ENCODE measurements at regions not wholly inside any gene's neighbourhood (a gene's known extent, or its start where the extent isn't known, plus 50 kb on each side); places are given as distances from the start of the nearest gene placed in this dataset.

DNA sequence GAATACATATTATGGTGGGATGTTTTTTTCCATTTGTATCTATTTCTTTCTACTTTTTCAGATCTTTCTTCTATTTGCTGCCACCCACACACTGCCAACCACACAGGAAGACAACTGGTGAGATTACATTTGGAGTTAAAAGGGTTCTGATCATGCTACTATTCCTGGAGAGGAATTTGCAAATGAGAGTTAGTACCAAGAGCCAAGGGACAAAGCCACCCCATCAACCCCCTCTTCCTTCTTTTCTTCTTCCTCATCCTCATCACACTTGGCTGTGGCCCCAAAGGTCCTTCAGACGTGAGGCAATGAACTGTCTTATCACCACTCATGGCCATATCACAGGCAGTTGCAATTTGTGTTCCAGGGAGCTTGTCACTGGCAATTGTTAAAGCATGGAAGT is 215.6 kb upstream of the SLC14A2 start:
- TF ChIP-seq CTCF (IDR thresholded peaks at IDR 0.05), result no peak
- no peak for TF ChIP-seq POLR2A (IDR thresholded peaks at IDR 0.05)
- no peak for TF ChIP-seq POLR2AphosphoS5 (IDR thresholded peaks at IDR 0.05)
- no peak for TF ChIP-seq EP300 (IDR thresholded peaks at IDR 0.05)
- Histone ChIP-seq H3K36me3 (no peaks in the 10 kb centered on the region), H3K4me1 (no peaks in the 10 kb centered on the region), H3K27me3 (no peaks in the 10 kb centered on the region), H3K9me3 (no peaks in the 10 kb centered on the region), H3K27ac (no peak overlapping the region), H3K4me3 (no peak overlapping the region)
- no peak for DNase-seq
- WGBS, 5 donors, result 14 to 50% (median 27%) methylated on average over 1 of the region's 1 CpG
- intact Hi-C loops (cut with DNase I; ENCODE audit: low total_unique reads), result no loop called here

DNA sequence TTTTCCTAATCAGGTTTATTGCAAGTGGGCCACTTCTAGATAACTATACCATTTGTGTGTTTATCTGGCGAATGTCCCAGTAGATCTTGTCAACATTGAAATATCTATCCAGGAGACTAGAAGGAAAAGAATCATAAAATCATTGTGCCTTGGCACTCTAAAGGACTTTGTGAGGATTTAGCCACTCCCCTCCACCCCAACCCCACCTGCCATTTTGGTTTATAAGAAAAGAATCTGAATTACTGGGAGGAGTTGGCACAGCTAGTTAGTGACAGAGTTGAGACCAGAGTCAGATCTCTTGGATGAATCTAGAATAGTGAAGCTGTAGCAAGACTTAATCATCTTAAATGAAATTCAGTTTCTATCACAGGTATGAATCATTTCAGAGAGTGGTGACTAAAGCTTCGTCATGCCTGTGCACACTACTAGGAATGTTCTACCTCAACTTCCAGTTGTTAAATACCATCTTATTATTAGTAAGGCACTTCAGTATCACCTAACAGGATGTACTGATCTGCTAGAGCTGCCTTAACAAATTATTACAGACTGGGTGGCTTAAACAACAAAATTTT is 212.7 kb upstream of the SLC14A2 start:
- no peak for DNase-seq
- no peak for TF ChIP-seq POLR2AphosphoS5 (IDR thresholded peaks at IDR 0.05)
- no peak for TF ChIP-seq EP300 (IDR thresholded peaks at IDR 0.05)
- TF ChIP-seq POLR2A (IDR thresholded peaks at IDR 0.05), result no peak
- TF ChIP-seq CTCF (IDR thresholded peaks at IDR 0.05), result no peak
- H3K4me1 ChIP-seq, result no peaks in the 10 kb centered on the region
- H3K27me3 ChIP-seq, result no peaks in the 10 kb centered on the region
- no peak overlapping the region for H3K4me3 ChIP-seq
- no peaks in the 10 kb centered on the region for H3K9me3 ChIP-seq
- intact Hi-C loops (cut with DNase I; ENCODE audit: low total_unique reads), result no loop called here
- H3K27ac ChIP-seq, result no peak overlapping the region
- H3K36me3 ChIP-seq, result no peaks in the 10 kb centered on the region
- WGBS, 5 donors, result 54 to 82% (median 66%) methylated on average over 2 of the region's 2 CpGs

DNA sequence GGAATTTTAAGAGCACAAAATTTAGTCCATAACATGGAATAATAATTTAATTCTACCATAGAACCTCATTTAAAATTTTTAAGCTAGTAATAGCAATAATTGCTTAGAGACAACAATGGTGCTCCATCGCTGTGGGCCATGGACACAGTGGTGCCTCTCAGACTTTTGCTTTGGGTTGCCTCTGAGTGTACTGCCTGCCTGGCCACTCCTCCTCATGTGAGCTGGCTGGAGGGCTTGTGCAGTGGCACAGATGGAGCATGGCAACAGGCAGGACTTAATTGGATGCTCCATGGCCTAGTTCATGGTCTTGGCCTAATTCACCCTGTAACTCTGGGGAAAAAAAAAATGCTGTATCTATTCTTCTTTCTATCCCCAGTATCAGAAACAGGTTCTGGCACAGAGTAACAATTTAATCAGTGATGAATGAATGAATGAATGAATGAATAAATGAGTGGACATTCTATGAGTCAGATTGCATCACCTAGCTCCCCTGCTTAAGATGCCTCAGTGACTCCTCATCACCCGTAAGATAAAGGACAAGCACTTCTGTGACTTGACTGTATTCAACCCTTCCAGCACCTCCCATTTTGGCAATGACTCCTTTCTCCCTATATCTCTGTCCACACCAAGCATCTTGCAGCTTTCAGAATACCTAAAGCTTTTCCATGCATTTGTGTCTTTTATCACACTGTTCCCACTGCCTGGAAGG is 211.8 kb upstream of the SLC14A2 start:
- Histone ChIP-seq H3K4me3 (no peak overlapping the region), H3K27ac (no peak overlapping the region), H3K36me3 (no peaks in the 10 kb centered on the region), H3K27me3 (no peaks in the 10 kb centered on the region), H3K4me1 (no peaks in the 10 kb centered on the region), H3K9me3 (no peaks in the 10 kb centered on the region)
- 91 to 100% (median 94%) methylated on average over 2 of the region's 2 CpGs for WGBS, 5 donors
- intact Hi-C loops (cut with DNase I; ENCODE audit: low total_unique reads), result no loop called here
- TF ChIP-seq POLR2AphosphoS5 (IDR thresholded peaks at IDR 0.05) (no peak), CTCF (IDR thresholded peaks at IDR 0.05) (no peak), POLR2A (IDR thresholded peaks at IDR 0.05) (no peak), EP300 (IDR thresholded peaks at IDR 0.05) (no peak)
- no peak for DNase-seq

GRCh38 chr18:45408218-45408617 is 207.1 kb upstream of the SLC14A2 start:
- 67 to 88% (median 74%) methylated on average over 1 of the region's 1 CpG for WGBS, 5 donors
- Histone ChIP-seq H3K27ac (no peak overlapping the region), H3K9me3 (no peaks in the 10 kb centered on the region), H3K27me3 (no peaks in the 10 kb centered on the region), H3K4me3 (no peak overlapping the region), H3K36me3 (no peaks in the 10 kb centered on the region), H3K4me1 (no peaks in the 10 kb centered on the region)
- intact Hi-C loops (cut with DNase I; ENCODE audit: low total_unique reads), result no loop called here
- TF ChIP-seq POLR2A (IDR thresholded peaks at IDR 0.05) (no peak), POLR2AphosphoS5 (IDR thresholded peaks at IDR 0.05) (no peak), CTCF (IDR thresholded peaks at IDR 0.05) (no peak), EP300 (IDR thresholded peaks at IDR 0.05) (no peak)
- DNase-seq, result no peak

Measured in stomach (tissue), 8 donors.